ENCODE measurements at regions not wholly inside any gene's neighbourhood (a gene's known extent, or its start where the extent isn't known, plus 50 kb on each side); places are given as distances from the start of the nearest gene placed in this dataset.

- H3K4me1 ChIP-seq, result 0 out of 2 replicates have a peak, but pooled peaks cover 3% of the 10 kb centered on the region
- intact Hi-C loops (cut with micrococcal nuclease; ENCODE audit: unreplicated experiment), result loop anchor here (1.0 kb wide), 1 partner anchor 61 kb away; no protein-coding TSS in a partner anchor
- CTCF ChIA-PET, result interaction anchor here (1.5 kb wide), 1 partner anchor 61 kb away, joined by 5 read pairs; no protein-coding TSS in a partner anchor
- no peaks in the 10 kb centered on the region for H3K9me3 ChIP-seq
- peak in 1 of 2 experiments; percentile 10 for TF ChIP-seq CTCF (IDR thresholded peaks at IDR 0.05; ENCODE audit: insufficient read depth in 1 of 2, low read depth in 1 of 2, low read length in 1 of 2, severe bottlenecking in 1 of 2, unreplicated experiment in 1 of 2)
- no peaks in the 10 kb centered on the region for H3K4me1 Mint-ChIP-seq (ENCODE audit: low read depth, unreplicated experiment)
- no TSS peak for BruUV-seq (replicated peaks)
- H3K36me3 ChIP-seq (ENCODE audit: control insufficient read depth, insufficient read depth, low read length), result no peaks in the 10 kb centered on the region
- no peaks in the 10 kb centered on the region for H3K27me3 ChIP-seq (replicated peaks; ENCODE audit: control insufficient read depth, insufficient read depth, low read length)
- no peak overlapping the region for H3K4me3 ChIP-seq (ENCODE audit: low read depth, low read length)
- no peak for DNase-seq
- H3K9me3 Mint-ChIP-seq (ENCODE audit: unreplicated experiment), result peaks cover 9% of the 10 kb centered on the region
- no peaks in the 10 kb centered on the region for H3K27me3 Mint-ChIP-seq (ENCODE audit: insufficient read depth, unreplicated experiment)
- H3K36me3 Mint-ChIP-seq (ENCODE audit: insufficient read depth, unreplicated experiment), result peaks cover 5% of the 10 kb centered on the region
- H3K27ac Mint-ChIP-seq (ENCODE audit: unreplicated experiment), result no peak overlapping the region
- POLR2A ChIA-PET, result no interaction called here
- H3K4me3 Mint-ChIP-seq (ENCODE audit: unreplicated experiment), result no peak overlapping the region
Observed at GRCh38 chr3:182622241-182622545, 171.1 kb upstream of the ATP11B start.

DNA sequence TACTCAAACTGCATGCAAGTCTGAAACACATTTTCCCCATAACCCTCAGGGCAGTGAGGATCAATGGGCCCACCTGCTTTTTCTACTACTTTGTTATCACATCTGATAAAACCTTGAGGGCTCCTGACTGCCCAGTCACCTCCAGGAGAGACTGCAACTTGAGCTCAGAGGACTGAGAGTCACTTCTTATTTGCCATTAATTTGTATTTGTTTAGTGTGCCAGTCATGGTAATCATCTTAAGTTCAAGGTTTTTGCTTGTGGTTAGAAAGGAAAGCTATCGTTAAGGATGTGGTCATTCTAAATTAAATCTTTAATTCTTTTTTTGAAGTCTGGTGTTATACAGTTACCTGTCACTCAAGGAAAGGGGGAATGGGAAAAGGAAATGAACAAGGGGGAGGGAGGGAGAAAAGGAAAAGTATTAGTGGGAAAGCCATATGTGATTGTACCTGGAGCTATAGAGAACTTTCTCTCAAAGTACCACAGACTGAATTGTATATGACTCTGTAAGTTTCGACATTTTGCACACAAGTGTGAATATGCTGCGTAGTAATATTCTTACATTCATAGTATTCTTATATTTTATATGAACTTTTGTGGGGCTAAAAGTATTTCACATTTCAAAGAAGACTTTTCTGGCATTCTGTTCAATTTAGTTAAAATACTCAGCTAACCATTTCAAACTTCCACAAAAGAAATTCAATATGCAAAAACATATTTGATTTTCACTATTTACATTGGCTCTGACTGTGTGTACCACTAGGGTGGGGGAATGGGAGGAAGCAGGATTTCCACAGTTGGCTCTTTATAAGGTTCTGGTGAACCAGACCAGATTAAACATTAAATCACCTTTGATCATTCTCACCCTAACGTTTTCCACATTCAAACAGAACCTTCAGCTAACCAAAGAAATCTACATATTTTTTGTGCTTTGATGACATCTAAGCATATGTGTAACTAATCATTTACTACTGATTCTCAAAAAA is 166.5 kb upstream of the ATP11B start:
- ChIA-PET POLR2A (no interaction called here), CTCF (interaction anchor here (0.6 kb wide), 1 partner anchor 926 kb away, joined by 3 read pairs; no protein-coding TSS in a partner anchor)
- Histone ChIP-seq H3K27me3 (replicated peaks; ENCODE audit: control insufficient read depth, insufficient read depth, low read length) (no peaks in the 10 kb centered on the region), H3K9me3 (no peaks in the 10 kb centered on the region), H3K4me1 (no peaks in the 10 kb centered on the region), H3K4me3 (ENCODE audit: low read depth, low read length) (no peak overlapping the region), H3K36me3 (ENCODE audit: control insufficient read depth, insufficient read depth, low read length) (no peaks in the 10 kb centered on the region)
- intact Hi-C loops (cut with micrococcal nuclease; ENCODE audit: unreplicated experiment), result no loop called here
- H3K27ac Mint-ChIP-seq (ENCODE audit: unreplicated experiment), result no peak overlapping the region
- H3K36me3 Mint-ChIP-seq (ENCODE audit: insufficient read depth, unreplicated experiment), result peaks cover 5% of the 10 kb centered on the region
- BruUV-seq (replicated peaks), result no TSS peak
- H3K4me1 Mint-ChIP-seq (ENCODE audit: low read depth, unreplicated experiment), result no peaks in the 10 kb centered on the region
- no peak overlapping the region for H3K4me3 Mint-ChIP-seq (ENCODE audit: unreplicated experiment)
- no peaks in the 10 kb centered on the region for H3K27me3 Mint-ChIP-seq (ENCODE audit: insufficient read depth, unreplicated experiment)
- peaks cover 9% of the 10 kb centered on the region for H3K9me3 Mint-ChIP-seq (ENCODE audit: unreplicated experiment)
- DNase-seq, result no peak
- no peak for TF ChIP-seq CTCF (IDR thresholded peaks at IDR 0.05; ENCODE audit: insufficient read depth in 1 of 2, low read depth in 1 of 2, low read length in 1 of 2, severe bottlenecking in 1 of 2, unreplicated experiment in 1 of 2)

GRCh38 chr3:182628531-182628930 is 164.8 kb upstream of the ATP11B start:
- TF ChIP-seq CTCF (IDR thresholded peaks at IDR 0.05; ENCODE audit: insufficient read depth in 1 of 2, low read depth in 1 of 2, low read length in 1 of 2, severe bottlenecking in 1 of 2, unreplicated experiment in 1 of 2), result no peak
- no TSS peak for BruUV-seq (replicated peaks)
- Histone ChIP-seq H3K27me3 (replicated peaks; ENCODE audit: control insufficient read depth, insufficient read depth, low read length) (no peaks in the 10 kb centered on the region), H3K9me3 (no peaks in the 10 kb centered on the region), H3K4me1 (no peaks in the 10 kb centered on the region), H3K4me3 (ENCODE audit: low read depth, low read length) (no peak overlapping the region), H3K36me3 (ENCODE audit: control insufficient read depth, insufficient read depth, low read length) (no peaks in the 10 kb centered on the region)
- Mint-ChIP-seq H3K27ac (ENCODE audit: unreplicated experiment) (no peak overlapping the region), H3K4me3 (ENCODE audit: unreplicated experiment) (no peak overlapping the region), H3K27me3 (ENCODE audit: insufficient read depth, unreplicated experiment) (no peaks in the 10 kb centered on the region), H3K36me3 (ENCODE audit: insufficient read depth, unreplicated experiment) (peaks cover 5% of the 10 kb centered on the region), H3K4me1 (ENCODE audit: low read depth, unreplicated experiment) (no peaks in the 10 kb centered on the region), H3K9me3 (ENCODE audit: unreplicated experiment) (peaks cover 9% of the 10 kb centered on the region)
- no peak for DNase-seq
- intact Hi-C loops (cut with micrococcal nuclease; ENCODE audit: unreplicated experiment), result no loop called here
- ChIA-PET CTCF (no interaction called here), POLR2A (no interaction called here)
